H9 (cell line): ENCODE measurements at regions not wholly inside any gene's neighbourhood (a gene's known extent, or its start where the extent isn't known, plus 50 kb on each side); places are given as distances from the start of the nearest gene placed in this dataset.

Source experiments
- DNase-seq: peaks from one replicate; pipeline ENCODE4 v3.0.0-alpha.2; 2017
- H2AFZ ChIP-seq: one replicate; pipeline ENCODE4 v1.6.1; 2013; ENCODE audit warnings: mild to moderate bottlenecking, low read length, control low read depth, moderate library complexity
- H2AK5ac ChIP-seq: 2 replicates; pipeline ENCODE4 v1.6.1; 2013; ENCODE audit warnings: low read length, control low read depth, mixed read lengths; ENCODE audit not compliant: insufficient read length
- H2BK120ac ChIP-seq: one replicate; pipeline ENCODE4 v1.6.1; 2013; ENCODE audit warnings: low read depth, mild to moderate bottlenecking, low read length, control low read depth, inconsistent platforms; ENCODE audit not compliant: poor library complexity, severe bottlenecking
- H2BK12ac ChIP-seq: 2 replicates; pipeline ENCODE4 v1.6.1; 2013; ENCODE audit warnings: low read length, control low read depth, mixed read lengths, low read depth; ENCODE audit not compliant: insufficient read length
- H2BK15ac ChIP-seq: 2 replicates; pipeline ENCODE4 v1.6.1; 2013; ENCODE audit warnings: low read depth, low read length, control low read depth
- H2BK20ac ChIP-seq: one replicate; pipeline ENCODE4 v1.6.1; 2013; ENCODE audit warnings: low read depth, mild to moderate bottlenecking, low read length, control low read depth, inconsistent platforms; ENCODE audit not compliant: poor library complexity, severe bottlenecking
- H2BK5ac ChIP-seq: 2 replicates; pipeline ENCODE4 v1.6.1; 2013; ENCODE audit warnings: low read length, control low read depth, mixed read lengths; ENCODE audit not compliant: insufficient read length
- H3K14ac ChIP-seq: 2 replicates; pipeline ENCODE4 v1.6.1; 2013; ENCODE audit warnings: low read length, control low read depth; ENCODE audit not compliant: insufficient read depth
- H3K18ac ChIP-seq: 2 replicates; pipeline ENCODE4 v1.6.1; 2013; ENCODE audit warnings: low read depth, mild to moderate bottlenecking, mixed read lengths, low read length, control low read depth; ENCODE audit not compliant: insufficient read length
- H3K23ac ChIP-seq: 2 replicates; pipeline ENCODE4 v1.6.1; 2013; ENCODE audit warnings: low read length, control low read depth, mixed read lengths, low read depth; ENCODE audit not compliant: insufficient read length
- H3K23me2 ChIP-seq: 2 replicates; pipeline ENCODE4 v1.6.1; 2013; ENCODE audit warnings: low read depth, mild to moderate bottlenecking, mixed read lengths, low read length, control low read depth; ENCODE audit not compliant: insufficient read length, poor library complexity, severe bottlenecking
- H3K27ac ChIP-seq: 2 replicates; pipeline ENCODE4 v1.5.1; 2013; ENCODE audit warnings: low read length, control low read depth, mixed read lengths, low read depth; ENCODE audit not compliant: insufficient read length
- H3K27me3 ChIP-seq: 2 replicates; pipeline ENCODE4 v1.6.1; 2013; ENCODE audit warnings: low read length, control low read depth, inconsistent platforms; ENCODE audit not compliant: insufficient read depth
- H3K4ac ChIP-seq: 2 replicates; pipeline ENCODE4 v1.6.1; 2013; ENCODE audit warnings: low read depth, mild to moderate bottlenecking, control low read depth, inconsistent platforms, low read length, moderate library complexity
- H3K4me1 ChIP-seq: 2 replicates; pipeline ENCODE4 v1.6.1; 2013; ENCODE audit warnings: low read length, control low read depth, inconsistent platforms; ENCODE audit not compliant: insufficient read depth
- H3K4me2 ChIP-seq: 2 replicates; pipeline ENCODE4 v1.6.1; 2013; ENCODE audit warnings: low read length, control low read depth, mixed read lengths; ENCODE audit not compliant: insufficient read length, insufficient read depth
- H3K56ac ChIP-seq: 2 replicates; pipeline ENCODE4 v1.6.1; 2013; ENCODE audit warnings: low read depth, mild to moderate bottlenecking, mixed read lengths, low read length, control low read depth; ENCODE audit not compliant: insufficient read length
- H3K79me1 ChIP-seq: 2 replicates; pipeline ENCODE4 v1.6.1; 2013; ENCODE audit warnings: low read depth, mild to moderate bottlenecking, moderate library complexity, low read length, control low read depth, inconsistent platforms; ENCODE audit not compliant: insufficient read depth, poor library complexity, severe bottlenecking
- H3K79me2 ChIP-seq: 2 replicates; pipeline ENCODE4 v1.6.1; 2013; ENCODE audit warnings: low read length, control low read depth, inconsistent platforms; ENCODE audit not compliant: insufficient read depth
- H3K9ac ChIP-seq: 2 replicates; pipeline ENCODE4 v1.6.1; 2013; ENCODE audit warnings: low read length, control low read depth, mixed read lengths; ENCODE audit not compliant: insufficient read length; ENCODE audit errors: extremely low read depth
- H3K9me3 ChIP-seq: one replicate; pipeline ENCODE4 v1.6.1; 2013; ENCODE audit warnings: low read depth, low read length, inconsistent platforms; ENCODE audit not compliant: control insufficient read depth
- H3T11ph ChIP-seq: one replicate; pipeline ENCODE4 v1.6.1; 2013; ENCODE audit warnings: mild to moderate bottlenecking, low read length, control low read depth, inconsistent platforms
- H4K20me1 ChIP-seq: one replicate; pipeline ENCODE4 v1.6.1; 2013; ENCODE audit not compliant: control insufficient read depth, insufficient read length, insufficient read depth
- H4K5ac ChIP-seq: 2 replicates; pipeline ENCODE4 v1.6.1; 2013; ENCODE audit warnings: low read depth, mild to moderate bottlenecking, mixed read lengths, low read length, control low read depth; ENCODE audit not compliant: insufficient read length
- H4K8ac ChIP-seq: replicated peaks from 2 replicates; pipeline ENCODE4 v1.6.1; 2013; ENCODE audit warnings: low read length, control low read depth, mixed read lengths, low read depth; ENCODE audit not compliant: insufficient read length
- H4K91ac ChIP-seq: 2 replicates; pipeline ENCODE4 v1.6.1; 2013; ENCODE audit warnings: low read depth, mild to moderate bottlenecking, moderate library complexity, mixed read lengths, low read length, control low read depth; ENCODE audit not compliant: insufficient read length
- H3K27ac Mint-ChIP-seq, 3 experiments: 2 replicates in 2 of 3; 3 replicates in 1 of 3; pipeline ENCODE4 v1.8.0; 2020 to 2021; ENCODE audit warnings: mixed read lengths in 3 of 3, mild to moderate bottlenecking in 1 of 3, moderate library complexity in 1 of 3
- H3K27me3 Mint-ChIP-seq: 2 replicates; pipeline ENCODE4 v1.8.0; 2021; ENCODE audit warnings: low read depth, mild to moderate bottlenecking, moderate library complexity, mixed read lengths
- H3K36me3 Mint-ChIP-seq, 3 experiments: 2 replicates in 2 of 3; 3 replicates in 1 of 3; pipeline ENCODE4 v1.8.0; 2020 to 2021; ENCODE audit warnings: low read depth in 3 of 3, mixed read lengths in 3 of 3; ENCODE audit not compliant: insufficient read depth in 1 of 3
- H3K4me1 Mint-ChIP-seq, 2 experiments: 2 replicates each; pipeline ENCODE4 v1.8.0; 2020; ENCODE audit warnings: mixed read lengths in 2 of 2
- H3K4me3 Mint-ChIP-seq, 2 experiments: 2 replicates in 1 of 2; 3 replicates in 1 of 2; pipeline ENCODE4 v1.8.0; 2020 to 2021; ENCODE audit warnings: mild to moderate bottlenecking in 2 of 2, mixed read lengths in 2 of 2, moderate library complexity in 1 of 2
- H3K9me3 Mint-ChIP-seq, 2 experiments: 2 replicates in 1 of 2; 3 replicates in 1 of 2; pipeline ENCODE4 v1.8.0; 2020; ENCODE audit warnings: mild to moderate bottlenecking in 2 of 2, mixed read lengths in 2 of 2, moderate library complexity in 1 of 2
- WGBS: extraction: QIAGEN DNeasy Blood & Tissue Kit; methylation state at CpG from one replicate; pipeline ENCODE4 v1.1.7; 2013; ENCODE audit warnings: missing lambda C conversion rate, low lambda C conversion rate, mixed read lengths; ENCODE audit not compliant: insufficient read length; ENCODE audit errors: extremely low coverage; 5-methylcytosine and 5-hydroxymethylcytosine counted together
- TF ChIP-seq, protein P1 (sequence below): fragments of 200-600 bp; sonication (generic); conservative IDR thresholded peaks from 3 replicates; pipeline ENCODE4 v1.8.0; 2021; ENCODE audit warnings: antibody characterized with exemption, mild to moderate bottlenecking

DNA sequence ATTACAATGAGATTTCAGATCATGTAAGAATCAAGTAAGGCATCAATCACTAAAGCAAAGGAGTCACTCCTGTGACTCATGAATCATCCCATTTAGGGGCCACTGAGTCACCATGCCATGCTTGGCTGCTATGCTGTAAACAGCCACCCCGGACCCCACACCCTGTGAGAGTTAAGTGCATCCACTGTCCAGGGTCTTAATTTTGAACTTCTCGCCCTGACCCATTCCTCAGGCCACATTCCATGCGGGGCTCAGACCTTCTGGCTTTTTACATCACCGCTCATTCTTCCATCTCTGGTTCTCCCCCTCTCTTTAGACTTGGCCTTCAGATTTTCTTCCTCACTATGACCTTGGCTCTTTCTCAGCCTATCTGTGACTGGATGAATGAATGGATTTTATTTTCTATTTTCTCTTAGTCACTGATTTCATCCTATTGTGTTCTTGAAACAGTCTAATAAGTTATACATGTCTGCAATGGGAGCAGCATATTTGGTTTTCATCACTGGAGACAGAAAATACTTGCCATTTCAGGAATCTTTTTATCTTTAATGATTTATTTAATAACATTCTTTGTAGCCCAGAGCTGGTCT, 239.6 kb downstream of the SKIDA1 start:
- TF ChIP-seq, protein P1, sequence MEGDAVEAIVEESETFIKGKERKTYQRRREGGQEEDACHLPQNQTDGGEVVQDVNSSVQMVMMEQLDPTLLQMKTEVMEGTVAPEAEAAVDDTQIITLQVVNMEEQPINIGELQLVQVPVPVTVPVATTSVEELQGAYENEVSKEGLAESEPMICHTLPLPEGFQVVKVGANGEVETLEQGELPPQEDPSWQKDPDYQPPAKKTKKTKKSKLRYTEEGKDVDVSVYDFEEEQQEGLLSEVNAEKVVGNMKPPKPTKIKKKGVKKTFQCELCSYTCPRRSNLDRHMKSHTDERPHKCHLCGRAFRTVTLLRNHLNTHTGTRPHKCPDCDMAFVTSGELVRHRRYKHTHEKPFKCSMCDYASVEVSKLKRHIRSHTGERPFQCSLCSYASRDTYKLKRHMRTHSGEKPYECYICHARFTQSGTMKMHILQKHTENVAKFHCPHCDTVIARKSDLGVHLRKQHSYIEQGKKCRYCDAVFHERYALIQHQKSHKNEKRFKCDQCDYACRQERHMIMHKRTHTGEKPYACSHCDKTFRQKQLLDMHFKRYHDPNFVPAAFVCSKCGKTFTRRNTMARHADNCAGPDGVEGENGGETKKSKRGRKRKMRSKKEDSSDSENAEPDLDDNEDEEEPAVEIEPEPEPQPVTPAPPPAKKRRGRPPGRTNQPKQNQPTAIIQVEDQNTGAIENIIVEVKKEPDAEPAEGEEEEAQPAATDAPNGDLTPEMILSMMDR, result no peak
- H3K4me1 Mint-ChIP-seq, result peaks cover 69 to 78% of the 10 kb centered on the region in 2 experiments
- Histone ChIP-seq H3K56ac (no peak overlapping the region), H3K9ac (no peak overlapping the region), H3K23ac (no peak overlapping the region), H3K14ac (no peak overlapping the region), H4K91ac (no peak overlapping the region), H2BK20ac (no peak overlapping the region), H3K27ac (no peak overlapping the region), H2BK5ac (no peak overlapping the region), H3K4ac (no peak overlapping the region), H3K4me1 (peaks cover 21% of the 10 kb centered on the region), H3K27me3 (no peaks in the 10 kb centered on the region), H2AK5ac (no peak overlapping the region), H4K8ac (no peak overlapping the region), H3K9me3 (no peaks in the 10 kb centered on the region), H3K79me2 (no peaks in the 10 kb centered on the region), H4K20me1 (no peaks in the 10 kb centered on the region), H2BK12ac (no peak overlapping the region), H3K23me2 (no peaks in the 10 kb centered on the region), H3K4me2 (no peak overlapping the region), H2BK15ac (no peak overlapping the region), H2BK120ac (no peak overlapping the region), H2AFZ (no peak overlapping the region), H4K5ac (no peak overlapping the region), H3K18ac (no peak overlapping the region), H3T11ph (no peak overlapping the region), H3K79me1 (peaks cover 4% of the 10 kb centered on the region)
- H3K27me3 Mint-ChIP-seq, result no peaks in the 10 kb centered on the region
- no peaks in the 10 kb centered on the region; a peak in 3 of 5 replicates for H3K9me3 Mint-ChIP-seq
- WGBS, result no CpG with 5 or more reads among the region's 4 CpGs
- peaks cover 0 to 22% (median 15%) of the 10 kb centered on the region in 3 experiments; a peak in 6 of 7 replicates for H3K36me3 Mint-ChIP-seq
- peak overlapping the region; percentile 46 to 97 (median 94); a peak in 6 of 7 replicates for H3K27ac Mint-ChIP-seq
- no peak for DNase-seq
- H3K4me3 Mint-ChIP-seq, result peak overlapping the region in 1 of 2 experiments; percentile 4; a peak in 1 of 5 replicates
